ENCODE measurements at regions not wholly inside any gene's neighbourhood (a gene's known extent, or its start where the extent isn't known, plus 50 kb on each side); places are given as distances from the start of the nearest gene placed in this dataset.

DNA sequence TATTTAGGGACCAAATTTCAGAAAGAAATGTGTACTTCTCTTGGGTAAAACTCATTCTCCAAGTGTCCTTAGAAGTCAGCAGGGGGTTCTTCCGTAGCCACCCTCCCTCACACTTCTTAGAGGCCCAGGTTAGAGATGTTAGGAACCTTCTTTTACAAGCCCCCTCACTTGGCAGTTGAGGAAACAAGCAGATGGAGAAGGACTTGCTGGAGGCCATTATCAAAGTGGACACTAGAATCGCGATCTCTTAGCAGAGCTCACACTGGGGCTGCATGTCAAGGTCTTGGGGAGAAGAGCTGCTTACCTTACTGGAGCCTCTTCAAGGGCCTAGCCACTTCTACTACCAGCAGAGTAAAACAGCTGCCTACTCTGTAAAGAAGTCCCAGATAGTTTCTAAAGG is 69.4 kb upstream of the POLG start:
- no peak for TF ChIP-seq POLR2A (IDR thresholded peaks at IDR 0.05)
- TF ChIP-seq CTCF (IDR thresholded peaks at IDR 0.05), result no peak
- H3K4me1 ChIP-seq, result peaks cover 0 to 21% of the 10 kb centered on the region in 2 donors
- intact Hi-C loops (cut with DNase I; ENCODE audit: low total_unique reads), result no loop called here
- H3K27me3 ChIP-seq, result peaks cover 9 to 74% of the 10 kb centered on the region in 2 donors
- H3K4me3 ChIP-seq, result no peak overlapping the region
- no peaks in the 10 kb centered on the region for H3K9me3 ChIP-seq
- DNase-seq, result no peak
- H3K27ac ChIP-seq, result no peak overlapping the region
- H3K36me3 ChIP-seq, result no peaks in the 10 kb centered on the region

- no peaks in the 10 kb centered on the region for H3K9me3 ChIP-seq
- no peaks in the 10 kb centered on the region for H3K36me3 ChIP-seq
- no peak overlapping the region for H3K27ac ChIP-seq
- TF ChIP-seq POLR2A (IDR thresholded peaks at IDR 0.05) (no peak), CTCF (IDR thresholded peaks at IDR 0.05) (no peak)
- intact Hi-C loops (cut with DNase I; ENCODE audit: low total_unique reads), result no loop called here
- H3K4me3 ChIP-seq, result no peak overlapping the region
- H3K4me1 ChIP-seq, result peaks cover 0 to 20% of the 10 kb centered on the region in 2 donors
- DNase-seq, result no peak
- H3K27me3 ChIP-seq, result peaks cover 14 to 75% of the 10 kb centered on the region in 2 donors
Measured at GRCh38 chr15:89402518-89402805, 67.8 kb upstream of the POLG start.

DNA sequence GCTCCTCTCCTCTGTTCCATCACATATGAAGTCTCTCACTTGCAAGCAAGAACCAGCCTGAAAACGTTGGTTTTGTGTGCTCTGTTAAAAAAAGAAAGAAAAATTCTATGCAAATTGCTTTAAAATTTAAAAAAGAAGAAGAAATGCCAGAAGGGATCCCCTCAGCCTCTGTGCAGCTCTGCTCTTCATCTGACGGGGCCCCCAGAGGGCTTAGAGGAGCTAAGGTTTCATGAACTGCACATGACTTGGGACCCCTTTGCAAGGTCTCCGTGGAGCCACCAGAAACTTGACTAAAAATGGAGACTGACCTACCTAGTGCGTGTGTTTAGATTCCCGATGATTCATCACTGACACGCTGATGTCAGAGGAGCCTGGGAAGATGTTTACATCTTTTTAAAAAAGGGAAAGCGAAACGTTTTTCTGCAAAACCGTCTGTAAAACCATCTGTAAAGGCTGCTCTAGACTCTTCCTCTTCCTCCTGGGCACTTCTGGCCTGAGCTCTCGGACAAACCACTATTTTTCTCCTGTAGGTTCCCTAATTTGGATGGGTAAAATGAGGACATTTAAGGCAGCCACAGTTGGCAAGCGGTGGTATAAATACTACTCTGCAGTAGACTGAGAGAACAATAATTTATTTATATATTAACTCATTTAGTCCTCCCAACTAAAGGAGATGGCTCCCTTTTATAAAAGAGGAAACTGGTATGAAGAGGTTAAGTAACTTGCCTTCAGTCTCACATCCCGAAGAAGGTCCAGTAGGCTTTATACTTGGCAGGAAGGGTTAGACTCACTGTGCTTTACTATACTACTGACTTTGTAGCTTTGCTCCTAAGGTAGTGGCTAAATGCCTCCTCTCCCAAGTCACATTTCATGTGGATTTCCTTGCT is 67.2 kb upstream of the POLG start:
- Histone ChIP-seq H3K27me3 (peaks cover 14 to 75% of the 10 kb centered on the region in 2 donors), H3K27ac (no peak overlapping the region), H3K4me1 (peaks cover 0 to 20% of the 10 kb centered on the region in 2 donors), H3K4me3 (no peak overlapping the region), H3K36me3 (no peaks in the 10 kb centered on the region), H3K9me3 (no peaks in the 10 kb centered on the region)
- TF ChIP-seq POLR2A (IDR thresholded peaks at IDR 0.05) (no peak), CTCF (IDR thresholded peaks at IDR 0.05) (no peak)
- DNase-seq, result no peak
- intact Hi-C loops (cut with DNase I; ENCODE audit: low total_unique reads), result no loop called here

DNA sequence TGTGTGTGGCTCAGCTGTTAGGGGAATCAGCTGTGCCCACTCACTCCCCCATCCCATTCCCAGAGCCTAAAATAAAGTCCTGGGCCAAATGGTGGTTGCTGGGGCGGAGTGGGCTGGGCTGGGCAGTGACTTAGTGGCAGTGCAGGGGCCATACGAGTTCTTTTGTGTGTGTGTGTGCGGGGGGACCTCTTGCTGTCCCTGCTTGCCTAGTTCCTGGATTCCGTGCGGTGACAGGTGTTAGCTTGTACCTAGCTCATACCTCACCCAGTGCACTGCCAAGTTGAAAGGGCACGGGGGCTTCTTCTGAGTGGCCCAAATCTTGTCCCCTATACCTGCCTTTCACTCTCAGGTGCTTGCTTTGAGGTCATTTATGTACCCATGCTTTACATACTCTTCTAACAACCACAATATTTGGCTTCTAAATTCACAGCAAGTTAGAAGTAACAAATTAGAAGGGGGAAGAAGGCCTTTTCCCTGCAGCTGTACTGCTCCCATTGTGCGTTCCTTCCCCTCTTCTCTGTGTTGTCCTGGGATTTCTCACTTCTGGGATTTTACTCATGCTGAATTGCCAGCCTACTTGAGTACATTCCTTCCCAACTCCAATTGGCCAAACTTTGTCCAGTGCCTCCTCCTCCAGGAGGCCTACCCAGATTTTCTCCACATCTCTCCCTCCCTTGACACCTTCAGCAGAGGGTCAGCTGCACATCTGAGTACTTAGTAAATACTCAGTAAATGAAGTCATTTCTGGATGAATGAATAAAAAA is 66.3 kb upstream of the POLG start:
- DNase-seq, result no peak
- H3K27me3 ChIP-seq, result peaks cover 14 to 71% of the 10 kb centered on the region in 2 donors
- peaks cover 0 to 14% of the 10 kb centered on the region in 2 donors for H3K4me1 ChIP-seq
- H3K9me3 ChIP-seq, result no peaks in the 10 kb centered on the region
- no peaks in the 10 kb centered on the region for H3K36me3 ChIP-seq
- TF ChIP-seq POLR2A (IDR thresholded peaks at IDR 0.05) (no peak), CTCF (IDR thresholded peaks at IDR 0.05) (no peak)
- H3K27ac ChIP-seq, result no peak overlapping the region
- H3K4me3 ChIP-seq, result no peak overlapping the region
- intact Hi-C loops (cut with DNase I; ENCODE audit: low total_unique reads), result no loop called here

All from uterus (tissue), 3 donors.